A673 (cell line): ENCODE measurements at regions not wholly inside any gene's neighbourhood (a gene's known extent, or its start where the extent isn't known, plus 50 kb on each side); places are given as distances from the start of the nearest gene placed in this dataset.

ENCODE experiments used
- BruUV-seq: library from RNA; stranded (reverse); fragments of 400-500 nt; replicated peaks from 2 replicates; lab custom pipeline; 2021; lab: Mats Ljungman, UMichigan
- CTCF ChIA-PET: fragments of 300-600 bp; sonication (Branson Sonifier 250); formaldehyde crosslinking; loops from one replicate; lab custom pipeline; 2022; ENCODE audit warnings: antibody characterized with exemption; lab: Charles Lee
- POLR2A ChIA-PET: fragments of 300-600 bp; sonication (Branson Sonifier 250); formaldehyde crosslinking; loops from one replicate; lab custom pipeline; 2022; ENCODE audit warnings: antibody characterized with exemption; ENCODE audit not compliant: low non-redundant PET; lab: Charles Lee
- DNase-seq: peaks from one replicate; pipeline ENCODE4 v3.0.0-alpha.2; 2015; ENCODE audit warnings: low spot score
- H3K27ac ChIP-seq: fragments of 200-600 bp; sonication (generic); 2 replicates; pipeline ENCODE4 v1.5.1; 2016; ENCODE audit warnings: mixed run types, low read depth, mild to moderate bottlenecking, mixed read lengths, antibody characterized with exemption, low read length; ENCODE audit not compliant: poor library complexity, severe bottlenecking
- H3K27me3 ChIP-seq: fragments of 200-600 bp; sonication (generic); replicated peaks from 2 replicates; pipeline ENCODE4 v1.6.1; 2017; ENCODE audit warnings: mixed run types, low read depth, mild to moderate bottlenecking, mixed read lengths, antibody characterized with exemption, low read length; ENCODE audit not compliant: insufficient read depth, poor library complexity
- H3K36me3 ChIP-seq: fragments of 200-600 bp; sonication (generic); 2 replicates; pipeline ENCODE4 v1.6.1; 2016; ENCODE audit warnings: mixed run types, mild to moderate bottlenecking, mixed read lengths, antibody characterized with exemption, low read length; ENCODE audit not compliant: insufficient read depth, poor library complexity, severe bottlenecking
- H3K4me1 ChIP-seq: fragments of 200-600 bp; sonication (generic); 2 replicates; pipeline ENCODE4 v1.6.1; 2017; ENCODE audit warnings: mixed run types, mild to moderate bottlenecking, mixed read lengths, antibody characterized with exemption, low read length; ENCODE audit not compliant: insufficient read depth, poor library complexity, severe bottlenecking
- H3K4me3 ChIP-seq: fragments of 200-600 bp; sonication (generic); 2 replicates; pipeline ENCODE4 v1.5.1; 2016; ENCODE audit warnings: low read depth, mixed run types, mild to moderate bottlenecking, mixed read lengths, low read length; ENCODE audit not compliant: poor library complexity, severe bottlenecking
- H3K9me3 ChIP-seq: fragments of 200-600 bp; sonication (generic); 2 replicates; pipeline ENCODE4 v1.6.1; 2016; ENCODE audit warnings: mixed run types, low read depth, mild to moderate bottlenecking, mixed read lengths, antibody characterized with exemption, low read length; ENCODE audit not compliant: poor library complexity, severe bottlenecking
- EZH2 ChIP-seq: fragments of 200-600 bp; sonication (generic); IDR thresholded peaks from 2 replicates; pipeline ENCODE4 v1.6.1; 2017; ENCODE audit warnings: borderline replicate concordance, low read depth, mild to moderate bottlenecking, mixed read lengths, antibody characterized with exemption, low read length; ENCODE audit not compliant: poor library complexity, severe bottlenecking
- intact Hi-C: fragments of 100-400 bp; cut with micrococcal nuclease; formaldehyde crosslinking; loops from one replicate; pipeline ENCODE4 v1.10.0; 2022; ENCODE audit not compliant: unreplicated experiment
- TF ChIP-seq, protein P1 (sequence below): fragments of 300-800, 200-600 bp; sonication (generic); conservative IDR thresholded peaks from 2 replicates; pipeline ENCODE4 v1.5.1; 2017; ENCODE audit warnings: low read depth, mild to moderate bottlenecking, antibody characterized with exemption, low read length, moderate library complexity, mixed read lengths

DNA sequence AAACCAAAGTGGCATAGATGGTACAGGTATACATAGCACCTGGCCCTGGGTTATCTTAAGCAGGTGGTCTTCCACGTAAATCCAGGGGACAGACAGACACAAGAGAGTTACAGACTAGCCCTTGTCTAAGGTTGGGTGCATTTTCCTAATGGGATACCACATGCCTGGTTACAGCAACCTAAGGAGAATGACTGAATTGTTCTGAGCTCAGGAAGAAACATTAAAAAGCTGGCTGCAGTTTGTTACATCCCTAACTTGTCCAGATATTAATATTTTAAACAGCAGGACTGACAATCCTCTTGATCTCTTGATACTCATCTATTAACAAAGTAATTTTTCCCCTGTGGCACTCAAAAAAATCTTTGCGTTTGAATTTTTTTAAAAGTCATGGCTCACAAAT is 102.2 kb upstream of the SERP2 start:
- ChIA-PET CTCF (no interaction called here), POLR2A (no interaction called here)
- Histone ChIP-seq H3K4me1 (no peaks in the 10 kb centered on the region), H3K4me3 (no peak overlapping the region), H3K27ac (no peak overlapping the region), H3K36me3 (no peaks in the 10 kb centered on the region), H3K27me3 (peaks cover 3% of the 10 kb centered on the region), H3K9me3 (no peaks in the 10 kb centered on the region)
- intact Hi-C loops = no loop called here
- DNase-seq = no peak
- no TSS peak for BruUV-seq
- TF ChIP-seq EZH2 = no peak
- TF ChIP-seq, protein P1, sequence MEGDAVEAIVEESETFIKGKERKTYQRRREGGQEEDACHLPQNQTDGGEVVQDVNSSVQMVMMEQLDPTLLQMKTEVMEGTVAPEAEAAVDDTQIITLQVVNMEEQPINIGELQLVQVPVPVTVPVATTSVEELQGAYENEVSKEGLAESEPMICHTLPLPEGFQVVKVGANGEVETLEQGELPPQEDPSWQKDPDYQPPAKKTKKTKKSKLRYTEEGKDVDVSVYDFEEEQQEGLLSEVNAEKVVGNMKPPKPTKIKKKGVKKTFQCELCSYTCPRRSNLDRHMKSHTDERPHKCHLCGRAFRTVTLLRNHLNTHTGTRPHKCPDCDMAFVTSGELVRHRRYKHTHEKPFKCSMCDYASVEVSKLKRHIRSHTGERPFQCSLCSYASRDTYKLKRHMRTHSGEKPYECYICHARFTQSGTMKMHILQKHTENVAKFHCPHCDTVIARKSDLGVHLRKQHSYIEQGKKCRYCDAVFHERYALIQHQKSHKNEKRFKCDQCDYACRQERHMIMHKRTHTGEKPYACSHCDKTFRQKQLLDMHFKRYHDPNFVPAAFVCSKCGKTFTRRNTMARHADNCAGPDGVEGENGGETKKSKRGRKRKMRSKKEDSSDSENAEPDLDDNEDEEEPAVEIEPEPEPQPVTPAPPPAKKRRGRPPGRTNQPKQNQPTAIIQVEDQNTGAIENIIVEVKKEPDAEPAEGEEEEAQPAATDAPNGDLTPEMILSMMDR = no peak

GRCh38 chr13:44271915-44272341 is 101.7 kb upstream of the SERP2 start:
- ChIA-PET CTCF (no interaction called here), POLR2A (no interaction called here)
- Histone ChIP-seq H3K27me3 (peaks cover 3% of the 10 kb centered on the region), H3K27ac (no peak overlapping the region), H3K9me3 (no peaks in the 10 kb centered on the region), H3K4me1 (no peaks in the 10 kb centered on the region), H3K36me3 (no peaks in the 10 kb centered on the region), H3K4me3 (no peak overlapping the region)
- TF ChIP-seq, protein P1 = no peak
- TF ChIP-seq EZH2 = no peak
- intact Hi-C loops = no loop called here
- BruUV-seq = no TSS peak
- no peak for DNase-seq

GRCh38 chr13:44272692-44273091 is 100.9 kb upstream of the SERP2 start:
- Histone ChIP-seq H3K27me3 (peaks cover 3% of the 10 kb centered on the region), H3K9me3 (no peaks in the 10 kb centered on the region), H3K4me1 (no peaks in the 10 kb centered on the region), H3K36me3 (no peaks in the 10 kb centered on the region), H3K27ac (no peak overlapping the region), H3K4me3 (no peak overlapping the region)
- no peak for DNase-seq
- intact Hi-C loops = no loop called here
- ChIA-PET CTCF (interaction anchor here (0.7 kb wide), 1 partner anchor 420 kb away, joined by 9 read pairs; no protein-coding TSS in a partner anchor), POLR2A (no interaction called here)
- no peak for TF ChIP-seq EZH2
- TF ChIP-seq, protein P1 = no peak
- BruUV-seq = no TSS peak
